ENCODE measurements at regions not wholly inside any gene's neighbourhood (a gene's known extent, or its start where the extent isn't known, plus 50 kb on each side); places are given as distances from the start of the nearest gene placed in this dataset.
A peak's percentile ranks its signal among the peaks of the same experiment; 100 is the strongest.

DNA sequence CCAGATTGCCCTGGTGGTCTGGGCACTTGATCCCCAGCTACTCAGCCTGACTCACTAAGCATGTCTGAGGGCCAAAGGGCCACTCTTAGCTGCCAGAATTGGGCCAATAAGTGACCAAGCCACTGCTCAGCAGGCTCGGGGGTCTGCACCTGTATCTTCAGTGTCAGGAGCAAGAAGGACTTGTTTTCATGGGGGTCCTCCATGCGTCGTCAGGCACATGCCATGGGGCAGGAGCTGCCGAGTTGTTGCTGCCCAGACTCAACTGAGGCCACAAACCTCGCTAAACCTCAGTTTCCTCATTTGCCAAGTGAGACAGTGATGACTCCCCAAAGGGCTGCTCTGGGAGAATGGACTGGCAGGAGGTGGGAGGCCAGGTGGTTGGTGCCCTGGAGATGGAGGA, 158.6 kb upstream of the GDF10 start:
- Histone ChIP-seq H3K36me3 (no peaks in the 10 kb centered on the region), H3K4me3 (no peak overlapping the region), H3K27ac (no peak overlapping the region), H3K4me1 (peaks cover 0 to 7% (median 0%) of the 10 kb centered on the region in 3 donors), H3K27me3 (no peaks in the 10 kb centered on the region), H3K9me3 (no peaks in the 10 kb centered on the region)
- intact Hi-C loops (cut with DNase I) = no loop called here
- no peak for DNase-seq
- TF ChIP-seq, protein P1, sequence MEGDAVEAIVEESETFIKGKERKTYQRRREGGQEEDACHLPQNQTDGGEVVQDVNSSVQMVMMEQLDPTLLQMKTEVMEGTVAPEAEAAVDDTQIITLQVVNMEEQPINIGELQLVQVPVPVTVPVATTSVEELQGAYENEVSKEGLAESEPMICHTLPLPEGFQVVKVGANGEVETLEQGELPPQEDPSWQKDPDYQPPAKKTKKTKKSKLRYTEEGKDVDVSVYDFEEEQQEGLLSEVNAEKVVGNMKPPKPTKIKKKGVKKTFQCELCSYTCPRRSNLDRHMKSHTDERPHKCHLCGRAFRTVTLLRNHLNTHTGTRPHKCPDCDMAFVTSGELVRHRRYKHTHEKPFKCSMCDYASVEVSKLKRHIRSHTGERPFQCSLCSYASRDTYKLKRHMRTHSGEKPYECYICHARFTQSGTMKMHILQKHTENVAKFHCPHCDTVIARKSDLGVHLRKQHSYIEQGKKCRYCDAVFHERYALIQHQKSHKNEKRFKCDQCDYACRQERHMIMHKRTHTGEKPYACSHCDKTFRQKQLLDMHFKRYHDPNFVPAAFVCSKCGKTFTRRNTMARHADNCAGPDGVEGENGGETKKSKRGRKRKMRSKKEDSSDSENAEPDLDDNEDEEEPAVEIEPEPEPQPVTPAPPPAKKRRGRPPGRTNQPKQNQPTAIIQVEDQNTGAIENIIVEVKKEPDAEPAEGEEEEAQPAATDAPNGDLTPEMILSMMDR (IDR thresholded peaks at IDR 0.05) = no peak
- no peak for TF ChIP-seq POLR2A (IDR thresholded peaks at IDR 0.05)
- WGBS, 2 donors = 81% methylated on average over 5 of the region's 5 CpGs; no CpG with 5 or more reads in 1 of the 2 donors

DNA sequence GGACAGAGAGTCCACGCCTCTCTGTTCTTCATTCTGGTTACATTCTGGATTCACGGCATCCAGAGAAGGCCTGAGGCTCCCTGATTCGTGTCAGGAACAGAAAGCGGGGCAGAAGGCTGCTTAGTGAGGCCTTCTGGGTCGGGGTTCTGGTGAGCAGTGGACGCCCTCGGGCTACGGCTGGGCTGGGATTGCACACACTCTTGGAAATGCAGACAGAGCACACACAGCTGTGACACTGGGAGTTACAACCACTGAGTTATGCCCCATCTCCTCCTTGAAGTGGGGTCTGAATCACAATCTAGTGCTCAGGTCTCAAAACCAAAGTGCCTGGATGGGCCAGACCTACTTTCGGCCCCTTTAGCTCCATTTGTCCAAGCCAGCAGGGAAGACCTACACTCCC, 156.9 kb upstream of the GDF10 start:
- no peaks in the 10 kb centered on the region for H3K36me3 ChIP-seq
- H3K27ac ChIP-seq = no peak overlapping the region
- H3K9me3 ChIP-seq = no peaks in the 10 kb centered on the region
- H3K27me3 ChIP-seq = no peaks in the 10 kb centered on the region
- TF ChIP-seq, protein P1 (IDR thresholded peaks at IDR 0.05) = no peak
- no peak for DNase-seq
- H3K4me3 ChIP-seq = no peak overlapping the region
- peaks cover 0 to 16% (median 4%) of the 10 kb centered on the region in 3 donors for H3K4me1 ChIP-seq
- intact Hi-C loops (cut with DNase I) = no loop called here
- 55 to 83% methylated on average over 1 to 4 of the region's 9 CpGs for WGBS, 2 donors

DNA sequence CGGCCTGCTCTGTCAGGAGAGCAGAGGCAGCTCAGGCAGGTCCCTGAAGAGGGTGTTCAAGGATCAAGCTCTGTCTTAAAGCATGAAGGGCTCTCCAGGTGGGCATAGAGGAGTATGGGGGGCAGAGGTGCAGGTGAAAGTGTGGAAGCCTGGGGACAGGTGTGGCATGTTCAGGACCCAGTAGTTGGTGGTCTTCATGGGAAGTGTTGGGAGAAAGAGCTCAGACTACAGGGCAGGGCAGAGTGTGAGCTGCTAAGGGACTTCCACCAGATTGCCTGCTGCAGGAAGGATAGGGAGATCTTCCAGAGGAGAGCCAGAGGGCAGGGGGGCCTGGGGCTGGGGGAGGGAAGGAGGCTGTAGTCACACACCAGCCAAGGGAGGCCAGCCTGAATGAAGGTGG, 156.5 kb upstream of the GDF10 start:
- intact Hi-C loops (cut with DNase I) = no loop called here
- Histone ChIP-seq H3K9me3 (no peaks in the 10 kb centered on the region), H3K27me3 (no peaks in the 10 kb centered on the region), H3K36me3 (no peaks in the 10 kb centered on the region), H3K4me1 (peaks cover 0 to 16% (median 4%) of the 10 kb centered on the region in 3 donors), H3K27ac (no peak overlapping the region), H3K4me3 (no peak overlapping the region)
- TF ChIP-seq, protein P1 (IDR thresholded peaks at IDR 0.05) = no peak
- TF ChIP-seq POLR2A (IDR thresholded peaks at IDR 0.05) = no peak
- 60% methylated on average over 1 of the region's 1 CpG; no CpG with 5 or more reads in 1 of the 2 donors for WGBS, 2 donors
- DNase-seq = no peak

DNA sequence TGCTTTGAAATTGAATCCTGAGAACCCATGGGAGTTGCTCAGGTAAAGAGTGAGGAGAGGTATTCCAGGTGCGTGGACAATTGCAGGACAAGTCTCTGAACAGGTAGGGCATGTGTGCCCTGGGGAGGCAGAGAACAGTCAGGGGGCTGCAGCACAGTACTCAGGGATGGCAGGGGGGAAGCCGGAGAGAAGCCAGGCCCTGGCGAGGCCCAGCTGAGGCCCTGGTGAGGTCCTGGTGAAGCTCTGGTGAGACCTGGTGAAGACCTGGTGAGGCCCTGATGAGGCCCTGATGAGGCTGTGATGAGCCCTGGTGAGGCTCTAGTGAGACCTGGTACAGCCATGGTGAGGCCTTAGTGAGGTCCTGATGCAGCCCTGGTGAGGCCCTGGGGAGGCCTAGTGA, 155.5 kb upstream of the GDF10 start:
- intact Hi-C loops (cut with DNase I) = no loop called here
- TF ChIP-seq, protein P1 (IDR thresholded peaks at IDR 0.05) = no peak
- TF ChIP-seq POLR2A (IDR thresholded peaks at IDR 0.05) = no peak
- Histone ChIP-seq H3K9me3 (no peaks in the 10 kb centered on the region), H3K27me3 (no peaks in the 10 kb centered on the region), H3K36me3 (no peaks in the 10 kb centered on the region), H3K4me3 (no peak overlapping the region), H3K27ac (no peak overlapping the region), H3K4me1 (peaks cover 0 to 16% (median 4%) of the 10 kb centered on the region in 3 donors)
- 93 to 94% methylated on average over 3 of the region's 3 CpGs for WGBS, 2 donors
- no peak for DNase-seq

DNA sequence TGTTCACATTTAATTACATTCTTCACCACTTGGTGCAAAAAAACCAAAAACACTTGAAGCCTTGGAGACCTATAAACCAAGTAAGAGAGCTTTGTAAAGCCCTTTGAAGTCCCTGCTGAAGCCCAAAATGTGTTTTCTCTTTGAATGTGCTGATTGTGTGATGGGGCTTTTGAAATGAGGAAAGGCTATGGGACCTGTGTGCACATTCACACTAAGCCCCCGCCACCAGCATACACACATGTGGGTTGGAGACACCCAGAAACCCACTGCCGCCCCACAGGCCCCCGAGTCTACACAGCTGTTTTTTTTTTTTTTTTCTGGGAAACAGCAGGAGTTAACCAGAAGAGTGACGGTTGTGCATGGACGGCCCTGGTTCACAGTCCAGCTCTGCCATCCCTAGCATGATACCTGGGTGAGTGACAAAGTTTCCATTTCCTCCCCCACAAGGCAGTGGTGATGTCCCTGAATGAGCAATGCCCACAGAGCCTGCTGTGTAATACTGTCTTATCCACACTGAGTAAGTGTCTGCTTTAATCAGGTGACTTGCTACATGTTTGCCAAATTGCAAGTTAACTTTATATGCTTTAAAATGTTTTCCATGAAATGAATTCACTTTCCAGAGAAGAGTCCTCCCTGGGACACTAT, 154.6 kb upstream of the GDF10 start:
- Histone ChIP-seq H3K27me3 (no peaks in the 10 kb centered on the region), H3K4me3 (no peak overlapping the region), H3K36me3 (no peaks in the 10 kb centered on the region), H3K4me1 (peaks cover 0 to 16% (median 4%) of the 10 kb centered on the region in 3 donors), H3K27ac (no peak overlapping the region), H3K9me3 (no peaks in the 10 kb centered on the region)
- WGBS, 2 donors = 66 to 86% methylated on average over 5 of the region's 5 CpGs
- intact Hi-C loops (cut with DNase I) = no loop called here
- no peak for DNase-seq
- no peak for TF ChIP-seq POLR2A (IDR thresholded peaks at IDR 0.05)

DNA sequence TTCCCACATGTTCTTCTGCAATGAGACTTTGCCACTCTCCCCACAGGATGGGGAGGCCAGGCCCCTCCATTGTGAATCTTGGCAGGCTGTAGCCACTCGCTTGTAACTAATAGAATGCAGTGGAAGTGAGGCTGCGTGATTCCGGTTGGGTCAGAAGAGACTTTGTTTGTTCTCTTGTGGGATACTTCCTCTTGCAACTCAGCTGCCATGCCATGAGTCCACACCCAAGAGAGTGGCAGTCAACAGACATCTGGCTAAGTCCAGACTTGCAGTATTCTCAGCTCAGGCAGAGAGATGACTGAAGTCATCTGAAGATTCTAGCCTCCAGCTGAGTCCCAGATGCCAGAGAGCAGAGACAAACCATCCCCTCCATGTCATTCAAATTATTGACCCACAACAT, 153.4 kb upstream of the GDF10 start:
- peaks cover 0 to 16% (median 4%) of the 10 kb centered on the region in 3 donors for H3K4me1 ChIP-seq
- DNase-seq = no peak
- H3K9me3 ChIP-seq = no peaks in the 10 kb centered on the region
- no peak overlapping the region for H3K4me3 ChIP-seq
- H3K27me3 ChIP-seq = no peaks in the 10 kb centered on the region
- WGBS, 2 donors = 50% methylated on average over 1 of the region's 3 CpGs; no CpG with 5 or more reads in 1 of the 2 donors
- peak overlapping the region in 1 of 4 donors; percentile 43 for H3K27ac ChIP-seq
- TF ChIP-seq POLR2A (IDR thresholded peaks at IDR 0.05) = no peak
- TF ChIP-seq, protein P1 (IDR thresholded peaks at IDR 0.05) = no peak
- no peaks in the 10 kb centered on the region for H3K36me3 ChIP-seq
- intact Hi-C loops (cut with DNase I) = no loop called here
